ENCODE measurements at regions not wholly inside any gene's neighbourhood (a gene's known extent, or its start where the extent isn't known, plus 50 kb on each side); places are given as distances from the start of the nearest gene placed in this dataset.
A peak's percentile ranks its signal among the peaks of the same experiment; 100 is the strongest.

GRCh38 chr6:14031516-14031915, 86.1 kb upstream of the CD83 start:
- H3K9me3 Mint-ChIP-seq: no peaks in the 10 kb centered on the region

DNA sequence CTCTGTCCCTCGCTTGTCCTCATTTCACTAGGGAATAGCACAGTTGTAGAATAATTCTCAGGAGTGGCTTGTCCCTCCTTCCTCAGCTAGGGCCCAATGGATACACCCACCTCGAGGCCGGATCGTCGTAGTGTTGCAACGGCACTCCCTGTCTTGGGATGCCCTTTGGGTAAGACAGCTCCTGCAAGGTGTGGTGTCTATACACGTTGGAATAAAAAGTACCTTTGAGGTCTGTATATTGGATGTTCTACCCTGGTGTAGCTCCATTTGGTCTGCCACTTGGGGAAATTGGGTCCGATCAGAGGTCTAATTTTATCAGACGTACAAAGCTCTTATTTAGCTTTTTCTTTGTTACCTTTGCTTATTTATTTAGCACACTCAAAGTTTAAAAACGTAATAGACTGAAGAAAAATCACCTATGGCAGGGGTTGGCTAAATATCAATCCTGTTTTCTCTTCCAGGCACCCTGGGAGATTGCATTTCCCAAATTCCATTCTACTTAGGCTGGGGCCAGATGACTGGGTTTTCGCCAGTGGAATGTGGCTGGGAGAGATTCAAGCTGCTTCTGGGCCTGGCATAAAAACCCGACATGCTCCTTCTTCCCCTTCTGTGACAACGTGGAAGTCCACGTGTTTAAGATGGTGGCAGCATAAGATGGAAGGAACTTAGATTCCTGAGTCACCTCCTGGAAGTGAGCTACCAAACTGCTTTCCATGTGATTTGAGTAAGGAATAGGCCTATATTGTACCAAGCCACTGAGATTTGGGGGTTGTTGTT, 82.3 kb upstream of the CD83 start:
- Mint-ChIP-seq H3K4me3 (no peak overlapping the region), H3K36me3 (ENCODE audit: insufficient read depth) (no peaks in the 10 kb centered on the region), H3K9me3 (no peaks in the 10 kb centered on the region), H3K4me1 (ENCODE audit: low read depth) (peaks cover 5% of the 10 kb centered on the region), H3K27me3 (ENCODE audit: low read depth) (peaks cover 6% of the 10 kb centered on the region)
- ATAC-seq (no peak), DNase-seq (no peak)

More at GRCh38 chr6:14031516-14031915, 86.1 kb upstream of the CD83 start:
- Mint-ChIP-seq H3K27me3 (ENCODE audit: low read depth) (peaks cover 24% of the 10 kb centered on the region), H3K4me1 (ENCODE audit: low read depth) (no peaks in the 10 kb centered on the region), H3K4me3 (no peak overlapping the region), H3K36me3 (ENCODE audit: insufficient read depth) (no peaks in the 10 kb centered on the region)
- ATAC-seq (no peak), DNase-seq (no peak)

DNA sequence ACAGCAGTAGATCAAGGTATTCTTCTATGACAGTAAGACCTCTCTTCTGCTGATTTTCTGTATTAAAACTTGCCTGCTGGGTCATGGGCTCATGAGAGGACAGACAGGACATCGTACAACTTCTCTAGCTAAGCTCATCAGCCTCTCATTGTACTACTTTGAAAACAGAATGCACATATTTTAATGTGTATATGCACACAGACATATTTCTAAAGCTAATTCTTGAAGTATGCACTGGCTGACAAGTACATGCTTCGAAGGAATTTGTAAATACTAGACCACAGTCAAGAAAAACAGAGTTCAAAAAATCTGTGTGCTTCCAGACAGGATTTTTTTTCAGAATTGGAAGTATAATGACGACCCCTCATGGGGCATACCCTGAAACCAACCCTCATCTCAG, 81.7 kb upstream of the CD83 start:
- Mint-ChIP-seq H3K27me3 (ENCODE audit: low read depth) (peaks cover 7% of the 10 kb centered on the region), H3K9me3 (no peaks in the 10 kb centered on the region), H3K4me1 (ENCODE audit: low read depth) (peaks cover 5% of the 10 kb centered on the region), H3K36me3 (ENCODE audit: insufficient read depth) (no peaks in the 10 kb centered on the region), H3K4me3 (no peak overlapping the region)
- ATAC-seq: no peak
- DNase-seq: no peak

DNA sequence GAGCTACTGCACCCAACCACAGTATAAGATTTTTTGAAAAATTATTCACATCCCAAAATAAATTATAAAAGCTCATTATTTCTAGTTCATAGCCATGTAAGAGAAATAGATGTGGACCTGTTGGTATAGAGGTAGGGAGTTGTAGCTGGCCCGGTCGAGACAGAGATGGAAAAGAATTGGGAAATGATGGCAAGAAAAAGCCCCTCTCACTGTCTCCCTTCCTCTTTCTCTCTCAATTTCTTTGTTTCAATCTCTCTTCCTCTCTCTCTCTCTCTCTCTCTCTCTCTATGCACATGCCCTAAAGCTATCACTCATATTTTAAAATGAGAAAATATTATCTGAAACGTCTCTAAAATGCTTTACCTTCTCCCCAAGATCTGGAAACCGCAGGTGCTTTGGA, 80.7 kb upstream of the CD83 start:
- H3K36me3 Mint-ChIP-seq (ENCODE audit: insufficient read depth): no peaks in the 10 kb centered on the region
- peaks cover 8% of the 10 kb centered on the region for H3K27me3 Mint-ChIP-seq (ENCODE audit: low read depth)
- DNase-seq: no peak
- no peak overlapping the region for H3K4me3 Mint-ChIP-seq
- ATAC-seq: no peak
- no peaks in the 10 kb centered on the region for H3K9me3 Mint-ChIP-seq
- H3K4me1 Mint-ChIP-seq (ENCODE audit: low read depth): peaks cover 5% of the 10 kb centered on the region

- ATAC-seq (no peak), DNase-seq (no peak)
- Mint-ChIP-seq H3K4me3 (no peak overlapping the region), H3K27me3 (ENCODE audit: low read depth) (peaks cover 10% of the 10 kb centered on the region), H3K9me3 (no peaks in the 10 kb centered on the region), H3K4me1 (ENCODE audit: low read depth) (peaks cover 5% of the 10 kb centered on the region), H3K36me3 (ENCODE audit: insufficient read depth) (no peaks in the 10 kb centered on the region)
Observed at GRCh38 chr6:14037402-14038277, 79.9 kb upstream of the CD83 start.

- Mint-ChIP-seq H3K36me3 (ENCODE audit: insufficient read depth) (no peaks in the 10 kb centered on the region), H3K4me3 (no peak overlapping the region), H3K27me3 (ENCODE audit: low read depth) (peaks cover 10% of the 10 kb centered on the region), H3K9me3 (no peaks in the 10 kb centered on the region), H3K4me1 (ENCODE audit: low read depth) (peaks cover 5% of the 10 kb centered on the region)
- no peak for DNase-seq
- no peak for ATAC-seq
Observed at GRCh38 chr6:14038467-14039437, 78.8 kb upstream of the CD83 start.

GRCh38 chr6:14040042-14040441, 77.5 kb upstream of the CD83 start:
- no peaks in the 10 kb centered on the region for H3K9me3 Mint-ChIP-seq
- no peaks in the 10 kb centered on the region for H3K36me3 Mint-ChIP-seq (ENCODE audit: insufficient read depth)
- no peak overlapping the region for H3K4me3 Mint-ChIP-seq

DNA sequence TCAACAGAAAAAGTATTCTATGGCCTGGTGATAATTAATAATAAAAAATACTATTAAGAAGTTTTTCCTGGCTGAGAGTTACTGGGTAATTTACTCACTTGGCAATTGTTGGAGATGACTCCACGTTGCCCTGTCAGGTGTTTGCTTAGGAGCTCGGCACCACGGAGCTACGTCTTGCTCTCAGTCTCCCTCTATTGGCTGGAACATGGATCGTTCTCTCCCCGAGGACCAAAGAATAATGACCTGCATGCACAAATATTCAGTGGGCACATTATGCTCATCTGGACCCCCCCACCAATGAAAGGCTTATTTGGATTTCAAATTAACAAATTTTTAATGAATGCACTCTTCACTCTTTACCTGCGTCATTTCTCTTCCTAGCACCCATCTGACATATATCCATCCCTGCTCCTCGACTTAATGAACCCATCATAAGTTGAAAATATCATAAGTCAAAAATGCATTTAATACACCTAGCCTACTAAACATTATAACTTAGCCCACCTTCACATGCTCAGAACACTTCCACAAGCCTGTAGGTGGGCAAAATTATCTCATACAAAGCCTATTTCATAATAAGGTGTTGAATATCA, 71.0 kb upstream of the CD83 start:
- peak; percentile 31 for DNase-seq
- peak; percentile 82 to 86 for ATAC-seq
- Mint-ChIP-seq H3K27me3 (ENCODE audit: low read depth) (peaks cover 24% of the 10 kb centered on the region), H3K9me3 (no peaks in the 10 kb centered on the region), H3K36me3 (ENCODE audit: insufficient read depth) (no peaks in the 10 kb centered on the region), H3K4me3 (no peak overlapping the region), H3K4me1 (ENCODE audit: low read depth) (no peaks in the 10 kb centered on the region)

More at GRCh38 chr6:14040042-14040441, 77.5 kb upstream of the CD83 start:
- ATAC-seq (no peak), DNase-seq (no peak)
- Mint-ChIP-seq H3K4me1 (ENCODE audit: low read depth) (peaks cover 5% of the 10 kb centered on the region), H3K27me3 (ENCODE audit: low read depth) (peaks cover 8% of the 10 kb centered on the region)

GRCh38 chr6:14047151-14047740, 70.3 kb upstream of the CD83 start:
- Mint-ChIP-seq H3K27me3 (ENCODE audit: low read depth) (peaks cover 23% of the 10 kb centered on the region), H3K9me3 (no peaks in the 10 kb centered on the region), H3K36me3 (ENCODE audit: insufficient read depth) (no peaks in the 10 kb centered on the region), H3K4me3 (no peak overlapping the region), H3K4me1 (ENCODE audit: low read depth) (no peaks in the 10 kb centered on the region)
- ATAC-seq (no peak), DNase-seq (no peak)

- peaks cover 23% of the 10 kb centered on the region for H3K27me3 Mint-ChIP-seq (ENCODE audit: low read depth)
- no peaks in the 10 kb centered on the region for H3K36me3 Mint-ChIP-seq (ENCODE audit: insufficient read depth)
- DNase-seq (no peak), ATAC-seq (no peak)
- no peaks in the 10 kb centered on the region for H3K9me3 Mint-ChIP-seq
- no peaks in the 10 kb centered on the region for H3K4me1 Mint-ChIP-seq (ENCODE audit: low read depth)
- no peak overlapping the region for H3K4me3 Mint-ChIP-seq
Observed at GRCh38 chr6:14048837-14049236, 68.7 kb upstream of the CD83 start.

DNA sequence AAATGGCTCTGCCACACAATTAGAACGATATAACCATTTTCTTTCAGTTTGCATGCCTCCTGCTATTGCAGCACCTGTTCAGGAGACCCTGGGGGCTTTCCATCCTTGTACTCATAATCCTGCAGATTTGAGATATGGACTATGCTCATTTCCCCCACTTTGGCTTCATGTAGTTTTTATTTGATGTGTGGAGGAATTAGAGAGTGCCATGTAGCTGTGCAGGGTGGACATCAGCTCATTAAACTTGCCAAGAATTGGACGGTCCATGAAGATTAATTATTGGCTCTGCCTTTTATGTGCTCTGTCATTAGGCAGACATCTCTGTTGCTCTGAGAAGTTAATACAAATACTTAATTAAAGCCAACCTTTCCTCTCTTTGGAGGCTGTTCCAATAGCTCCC, 66.2 kb upstream of the CD83 start:
- Mint-ChIP-seq H3K36me3 (ENCODE audit: insufficient read depth) (no peaks in the 10 kb centered on the region), H3K27me3 (ENCODE audit: low read depth) (peaks cover 19% of the 10 kb centered on the region), H3K4me3 (no peak overlapping the region), H3K4me1 (ENCODE audit: low read depth) (no peaks in the 10 kb centered on the region), H3K9me3 (no peaks in the 10 kb centered on the region)
- no peak for ATAC-seq
- DNase-seq: no peak

GRCh38 chr6:14053811-14054210, 63.8 kb upstream of the CD83 start:
- H3K36me3 Mint-ChIP-seq (ENCODE audit: insufficient read depth): no peaks in the 10 kb centered on the region

DNA sequence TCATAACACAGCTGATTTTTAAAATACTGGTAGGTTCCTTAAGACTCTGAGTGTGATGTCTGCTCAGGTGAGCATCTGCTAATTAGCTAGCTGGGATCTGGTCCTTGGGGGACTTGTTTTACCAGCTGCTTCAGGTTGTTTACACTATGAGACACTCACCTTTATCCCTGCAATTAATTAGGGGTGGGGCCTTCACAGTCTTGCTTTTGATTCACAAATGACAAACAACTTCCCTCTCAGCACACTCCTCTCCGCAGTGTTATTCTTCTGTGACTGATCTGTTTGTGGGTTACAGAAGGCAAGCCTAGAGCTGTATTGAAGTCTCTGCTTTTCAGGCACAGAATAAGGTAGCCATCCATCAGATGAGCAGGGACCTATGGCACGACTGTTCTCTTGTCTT, 62.0 kb upstream of the CD83 start:
- no peak for ATAC-seq
- H3K4me3 Mint-ChIP-seq: no peak overlapping the region
- no peaks in the 10 kb centered on the region for H3K9me3 Mint-ChIP-seq

More at GRCh38 chr6:14053811-14054210, 63.8 kb upstream of the CD83 start:
- ATAC-seq (no peak), DNase-seq (no peak)
- H3K9me3 Mint-ChIP-seq: no peaks in the 10 kb centered on the region
- no peaks in the 10 kb centered on the region for H3K4me1 Mint-ChIP-seq (ENCODE audit: low read depth)
- peaks cover 25% of the 10 kb centered on the region for H3K27me3 Mint-ChIP-seq (ENCODE audit: low read depth)
- H3K4me3 Mint-ChIP-seq: no peak overlapping the region

More for the DNA sequence above, 62.0 kb upstream of the CD83 start:
- Mint-ChIP-seq H3K4me1 (ENCODE audit: low read depth) (no peaks in the 10 kb centered on the region), H3K36me3 (ENCODE audit: insufficient read depth) (no peaks in the 10 kb centered on the region), H3K27me3 (ENCODE audit: low read depth) (peaks cover 25% of the 10 kb centered on the region)
- DNase-seq: no peak

Data from activated T-cell treated with anti-CD3 and anti-CD28 coated beads, Interleukin-2, amount 50 U/mL, for 4 hours (primary cell).